ENCODE measurements at regions not wholly inside any gene's neighbourhood (a gene's known extent, or its start where the extent isn't known, plus 50 kb on each side); places are given as distances from the start of the nearest gene placed in this dataset.
"Not testable (repeated sequence)": the region's sequence is repeated elsewhere in the genome, so short reads cannot be mapped to it uniquely, and the experiment has no call there.

DNA sequence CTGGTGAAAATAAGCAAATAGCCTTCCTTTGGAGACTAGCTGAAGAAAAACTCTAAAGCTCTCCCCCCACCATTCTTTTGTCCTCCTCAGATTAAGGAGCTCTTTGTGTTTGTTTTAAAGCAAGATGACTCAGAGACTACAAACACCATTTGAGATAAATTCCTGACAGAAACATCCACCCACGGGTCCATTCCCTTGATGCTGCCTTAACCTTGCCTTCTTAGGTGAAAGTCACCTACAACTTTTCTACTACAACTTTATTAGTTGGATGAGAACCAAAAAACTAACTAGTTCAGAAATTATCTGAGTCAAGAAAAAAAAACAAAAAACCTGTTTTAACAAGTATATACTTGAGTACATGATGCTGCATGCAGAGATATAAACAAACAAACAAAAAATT lies 831.1 kb downstream of the NR2F1-AS1 start:
- no peaks in the 10 kb centered on the region for H3K4me1 Mint-ChIP-seq
- H3K4me3 Mint-ChIP-seq, result no peak overlapping the region
- H3K27ac Mint-ChIP-seq, result no peak overlapping the region
- no peak for ATAC-seq
- H3K27me3 Mint-ChIP-seq, result no peaks in the 10 kb centered on the region
- no peaks in the 10 kb centered on the region for H3K9me3 Mint-ChIP-seq
- no peaks in the 10 kb centered on the region for H3K36me3 Mint-ChIP-seq

DNA sequence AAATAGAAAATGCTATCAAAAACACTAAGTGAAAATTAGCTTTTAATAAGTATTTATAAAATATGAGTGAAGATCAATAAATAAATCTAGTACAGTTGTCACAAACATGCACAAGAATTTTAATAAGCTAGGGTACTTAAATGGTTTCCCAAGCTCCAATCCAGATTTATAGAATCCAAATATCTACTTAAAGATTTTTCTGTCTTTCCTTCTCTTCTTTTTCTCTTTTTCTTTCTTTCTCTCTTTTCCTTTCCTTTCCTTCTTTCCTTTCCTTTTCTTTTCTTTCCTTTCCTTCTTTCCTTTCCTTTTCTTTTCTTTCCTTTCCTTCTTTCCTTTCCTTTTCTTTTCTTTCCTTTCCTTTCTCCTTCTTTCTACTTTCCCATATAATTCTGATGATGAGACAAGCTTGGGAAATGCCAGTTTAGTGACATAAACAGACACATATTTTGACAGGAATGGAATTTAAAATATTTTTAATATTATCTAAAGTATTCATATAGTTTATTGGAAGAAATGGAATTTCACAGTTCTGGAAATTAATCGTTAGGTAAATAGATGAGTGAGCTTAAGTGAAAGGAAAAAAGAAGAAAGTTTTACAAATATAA lies 832.8 kb downstream of the NR2F1-AS1 start:
- H3K9me3 Mint-ChIP-seq, result no peaks in the 10 kb centered on the region
- no peaks in the 10 kb centered on the region for H3K27me3 Mint-ChIP-seq
- no peaks in the 10 kb centered on the region for H3K36me3 Mint-ChIP-seq

DNA sequence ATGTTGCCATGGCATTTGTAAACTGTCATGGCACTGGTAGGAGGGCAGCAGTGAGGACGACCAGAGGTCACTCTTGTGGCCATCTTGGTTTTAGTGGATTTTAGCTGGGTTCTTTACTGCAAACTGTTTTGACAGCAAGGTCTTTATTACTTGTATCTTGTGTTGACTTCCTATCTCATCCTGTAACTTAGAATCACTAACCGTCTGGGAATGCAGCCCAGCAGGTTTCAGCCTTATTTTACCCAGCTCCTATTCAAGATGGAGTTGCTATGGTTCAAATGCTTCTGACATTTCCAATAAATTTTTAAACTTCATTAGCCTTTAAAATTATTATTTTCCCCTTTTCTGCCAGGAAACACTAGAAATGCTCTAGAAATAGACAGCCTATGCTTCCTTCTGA lies 839.1 kb downstream of the NR2F1-AS1 start:
- Mint-ChIP-seq H3K27me3 (no peaks in the 10 kb centered on the region), H3K27ac (no peak overlapping the region), H3K4me3 (no peak overlapping the region), H3K4me1 (no peaks in the 10 kb centered on the region), H3K9me3 (peaks cover 1% of the 10 kb centered on the region), H3K36me3 (no peaks in the 10 kb centered on the region)
- ATAC-seq, result no peak

More for the DNA sequence above, 832.8 kb downstream of the NR2F1-AS1 start:
- Mint-ChIP-seq H3K4me1 (no peaks in the 10 kb centered on the region), H3K27ac (no peak overlapping the region), H3K4me3 (no peak overlapping the region)
- ATAC-seq, result no peak

DNA sequence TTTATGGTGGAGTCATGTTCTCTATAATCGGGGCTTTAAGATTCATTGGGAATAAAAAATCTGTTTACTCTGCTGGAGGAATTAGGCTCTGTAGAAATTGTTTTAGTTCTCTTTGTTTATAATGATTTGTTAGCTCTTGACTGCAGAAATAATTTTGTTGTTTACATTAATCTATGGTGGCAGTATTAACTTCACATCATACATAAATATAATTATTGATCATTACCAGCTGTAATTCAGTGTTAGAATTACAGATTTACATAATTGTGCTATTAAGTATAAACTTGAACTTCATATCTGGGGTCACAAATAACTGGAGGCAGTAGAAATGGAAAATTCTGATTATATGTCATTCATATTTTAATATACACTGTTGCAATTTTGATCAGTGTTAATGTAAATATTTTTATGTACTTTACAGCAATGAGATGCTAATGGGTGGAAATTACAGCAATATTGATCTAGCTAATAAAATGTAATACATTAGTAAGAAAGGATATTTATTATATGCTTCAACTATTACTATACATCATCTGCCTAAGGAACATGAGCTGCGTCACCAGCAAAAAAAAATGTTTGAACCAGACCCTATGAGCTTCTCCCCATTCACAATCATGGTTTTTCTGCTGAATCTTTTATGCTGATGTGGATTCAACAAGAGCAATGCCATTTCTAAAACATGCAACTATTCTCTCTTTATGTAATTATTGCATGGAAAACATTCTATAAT lies 846.6 kb downstream of the NR2F1-AS1 start:
- no peak for ATAC-seq
- Mint-ChIP-seq H3K4me1 (no peaks in the 10 kb centered on the region), H3K36me3 (no peaks in the 10 kb centered on the region)

DNA sequence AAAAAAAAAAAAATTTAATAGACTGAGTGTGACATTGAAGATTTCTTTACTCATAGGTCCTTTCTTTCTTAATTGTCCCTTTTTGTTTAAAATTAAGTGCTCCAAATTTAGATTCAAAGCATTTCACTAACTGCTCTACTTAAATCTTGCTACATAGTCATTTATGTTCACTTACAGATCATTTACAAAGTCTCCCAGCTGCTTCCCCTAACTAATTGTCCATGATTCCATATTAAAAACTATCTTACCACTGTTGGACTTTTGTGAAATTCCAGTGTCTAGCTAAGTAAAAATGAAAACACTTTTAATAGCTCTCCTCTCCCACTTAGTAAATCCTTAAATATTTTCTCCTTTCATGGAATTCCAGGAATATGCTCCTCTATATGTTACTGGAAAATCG lies 850.5 kb downstream of the NR2F1-AS1 start:
- no peak for ATAC-seq
- no peaks in the 10 kb centered on the region for H3K36me3 Mint-ChIP-seq
- no peaks in the 10 kb centered on the region for H3K4me1 Mint-ChIP-seq
- peaks cover 2% of the 10 kb centered on the region for H3K9me3 Mint-ChIP-seq
- H3K27ac Mint-ChIP-seq, result no peak overlapping the region
- H3K27me3 Mint-ChIP-seq, result no peaks in the 10 kb centered on the region
- H3K4me3 Mint-ChIP-seq, result no peak overlapping the region

More for the DNA sequence above, 846.6 kb downstream of the NR2F1-AS1 start:
- Mint-ChIP-seq H3K27me3 (no peaks in the 10 kb centered on the region), H3K27ac (no peak overlapping the region), H3K4me3 (no peak overlapping the region), H3K9me3 (peaks cover 9% of the 10 kb centered on the region)

DNA sequence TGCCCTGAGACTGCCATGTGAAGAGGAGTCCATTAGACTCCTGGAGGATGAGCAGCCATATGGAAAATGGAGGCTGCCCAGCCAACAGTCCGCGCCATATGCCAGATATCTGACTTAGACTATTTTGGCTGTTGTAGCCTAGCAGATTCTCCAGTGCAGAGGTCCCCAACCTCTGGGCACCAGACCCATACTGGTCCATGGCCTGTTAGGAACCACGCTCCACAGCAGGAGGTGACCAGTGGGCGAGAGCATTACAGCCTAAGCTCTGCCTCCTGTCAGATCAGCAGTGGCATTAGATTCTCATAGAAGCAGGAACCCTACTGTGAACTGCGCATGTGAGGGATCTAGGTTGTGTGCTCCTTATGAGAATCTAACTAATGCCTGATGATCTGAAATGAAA lies 851.9 kb downstream of the NR2F1-AS1 start:
- Mint-ChIP-seq H3K27me3 (no peaks in the 10 kb centered on the region), H3K4me1 (no peaks in the 10 kb centered on the region), H3K4me3 (no peak overlapping the region), H3K36me3 (no peaks in the 10 kb centered on the region), H3K9me3 (peaks cover 4% of the 10 kb centered on the region), H3K27ac (no peak overlapping the region)
- ATAC-seq, result no peak

DNA sequence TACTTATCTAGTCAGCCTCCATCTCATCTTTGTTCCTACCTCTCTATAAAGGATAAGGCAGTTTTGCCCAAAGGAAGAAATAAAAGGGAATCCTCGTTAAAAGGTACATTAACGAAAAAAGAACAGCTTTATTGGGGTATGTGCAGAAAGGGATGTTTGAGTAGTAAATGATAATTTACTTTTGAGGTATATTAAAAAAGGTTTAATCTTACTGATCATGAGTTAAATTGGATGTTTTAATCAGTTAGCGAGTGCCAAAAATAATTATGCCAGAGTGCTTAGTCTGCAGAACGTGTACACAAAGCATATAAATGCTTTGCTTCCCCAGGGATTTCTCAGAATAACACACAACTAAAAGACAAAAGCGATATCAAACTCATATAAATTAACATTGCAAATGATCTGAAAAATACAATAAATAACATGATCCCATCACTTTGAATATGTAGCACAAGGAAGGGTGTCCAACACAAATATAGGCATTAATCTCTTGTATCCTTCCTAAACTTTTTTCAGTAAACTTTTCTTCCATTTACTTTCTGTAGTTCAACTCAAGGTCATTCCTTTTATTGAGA lies 865.0 kb downstream of the NR2F1-AS1 start:
- H3K27me3 Mint-ChIP-seq, result no peaks in the 10 kb centered on the region
- H3K4me1 Mint-ChIP-seq, result no peaks in the 10 kb centered on the region
- ATAC-seq, result no peak
- no peak overlapping the region for H3K4me3 Mint-ChIP-seq
- H3K9me3 Mint-ChIP-seq, result no peaks in the 10 kb centered on the region
- H3K36me3 Mint-ChIP-seq, result no peaks in the 10 kb centered on the region
- no peak overlapping the region for H3K27ac Mint-ChIP-seq

DNA sequence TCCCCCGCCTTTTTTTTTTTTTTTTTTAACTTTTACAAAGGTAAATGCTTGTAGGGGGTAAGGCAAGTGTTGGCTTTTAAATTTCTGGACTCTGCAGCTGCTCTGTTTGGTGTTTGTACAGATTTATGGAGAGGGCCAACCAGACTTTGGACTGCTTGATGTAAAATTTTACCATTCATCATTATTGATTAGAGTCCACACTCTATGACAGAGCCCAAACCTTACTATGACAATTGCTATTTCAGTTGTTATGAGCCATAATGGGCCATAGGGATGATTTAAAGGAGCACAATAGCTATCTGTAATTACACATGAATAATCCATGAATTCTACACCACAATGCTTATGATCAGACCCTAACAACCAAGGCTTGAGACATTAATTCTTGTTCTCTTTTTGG lies 867.2 kb downstream of the NR2F1-AS1 start:
- no peaks in the 10 kb centered on the region for H3K4me1 Mint-ChIP-seq
- no peak overlapping the region for H3K27ac Mint-ChIP-seq
- H3K9me3 Mint-ChIP-seq, result peaks cover under 1% of the 10 kb centered on the region
- H3K36me3 Mint-ChIP-seq, result no peaks in the 10 kb centered on the region
- H3K27me3 Mint-ChIP-seq, result no peaks in the 10 kb centered on the region
- ATAC-seq, result no peak
- H3K4me3 Mint-ChIP-seq, result no peak overlapping the region

DNA sequence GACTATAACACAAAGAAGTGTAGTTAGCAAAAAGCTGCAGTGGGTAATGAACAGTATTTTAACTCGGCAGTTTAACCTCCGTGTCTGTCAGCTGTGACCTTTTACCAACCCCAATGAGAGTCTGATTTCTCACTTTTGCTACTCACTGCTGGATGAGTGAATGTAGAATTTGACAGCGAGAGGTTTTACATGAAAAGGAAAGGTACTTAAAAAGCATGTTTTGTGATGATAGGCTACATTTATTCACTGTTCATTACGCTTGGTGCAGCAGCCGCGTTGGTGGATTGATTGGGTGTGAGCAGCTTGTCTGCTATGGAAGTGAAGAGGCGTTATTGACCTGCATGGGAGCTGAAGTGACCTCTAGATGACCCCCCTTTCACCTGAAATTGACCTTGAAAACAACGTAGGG lies 867.7 kb downstream of the NR2F1-AS1 start:
- no peaks in the 10 kb centered on the region for H3K36me3 Mint-ChIP-seq
- no peak overlapping the region for H3K27ac Mint-ChIP-seq
- H3K4me3 Mint-ChIP-seq, result no peak overlapping the region
- no peaks in the 10 kb centered on the region for H3K4me1 Mint-ChIP-seq
- H3K9me3 Mint-ChIP-seq, result peaks cover 5% of the 10 kb centered on the region
- no peak for ATAC-seq
- H3K27me3 Mint-ChIP-seq, result no peaks in the 10 kb centered on the region

DNA sequence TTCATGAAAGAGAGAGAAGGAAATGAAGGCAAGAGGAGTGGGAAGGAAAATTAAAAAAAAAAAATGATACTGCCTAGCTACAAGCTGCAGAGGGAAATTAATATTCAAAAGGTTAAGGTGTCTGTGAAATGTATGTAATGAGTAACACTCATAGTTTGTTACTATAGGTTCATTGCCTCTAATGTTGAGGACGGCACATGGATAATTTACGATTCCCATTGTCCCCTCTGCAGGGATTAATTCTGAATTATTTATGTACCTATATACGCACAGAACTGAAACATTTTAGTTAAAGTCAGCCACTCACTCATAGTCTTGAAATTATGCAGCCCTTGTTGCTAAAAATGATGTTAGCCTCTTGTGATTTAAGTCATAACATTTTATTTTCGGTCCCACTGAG lies 869.1 kb downstream of the NR2F1-AS1 start:
- no peak for ATAC-seq
- Mint-ChIP-seq H3K4me1 (no peaks in the 10 kb centered on the region), H3K27me3 (no peaks in the 10 kb centered on the region)

DNA sequence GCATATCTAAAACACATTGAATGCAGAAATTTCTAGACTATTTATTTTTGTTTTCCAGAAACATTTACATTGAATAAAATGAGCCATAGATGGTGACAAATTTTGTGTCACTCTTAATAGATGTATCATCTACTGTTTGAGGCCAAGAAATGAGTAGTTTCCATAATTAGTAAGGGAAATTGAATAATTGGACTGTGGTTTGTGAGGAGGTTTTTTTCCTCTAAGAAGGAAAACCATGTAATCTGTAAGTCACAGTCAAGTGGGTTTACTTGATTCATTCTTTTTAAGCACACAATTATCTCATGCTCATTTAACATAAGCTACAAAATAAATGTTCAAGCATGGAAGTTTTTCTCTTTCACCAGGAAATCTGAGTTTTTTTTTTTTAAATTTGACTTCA lies 876.4 kb downstream of the NR2F1-AS1 start:
- ATAC-seq, result no peak
- no peaks in the 10 kb centered on the region for H3K36me3 Mint-ChIP-seq
- no peak overlapping the region for H3K27ac Mint-ChIP-seq
- peaks cover 5% of the 10 kb centered on the region for H3K9me3 Mint-ChIP-seq
- H3K4me3 Mint-ChIP-seq, result no peak overlapping the region
- H3K27me3 Mint-ChIP-seq, result no peaks in the 10 kb centered on the region
- no peaks in the 10 kb centered on the region for H3K4me1 Mint-ChIP-seq

More for the DNA sequence above, 869.1 kb downstream of the NR2F1-AS1 start:
- no peak overlapping the region for H3K27ac Mint-ChIP-seq
- peaks cover 5% of the 10 kb centered on the region for H3K9me3 Mint-ChIP-seq
- no peaks in the 10 kb centered on the region for H3K36me3 Mint-ChIP-seq
- no peak overlapping the region for H3K4me3 Mint-ChIP-seq

DNA sequence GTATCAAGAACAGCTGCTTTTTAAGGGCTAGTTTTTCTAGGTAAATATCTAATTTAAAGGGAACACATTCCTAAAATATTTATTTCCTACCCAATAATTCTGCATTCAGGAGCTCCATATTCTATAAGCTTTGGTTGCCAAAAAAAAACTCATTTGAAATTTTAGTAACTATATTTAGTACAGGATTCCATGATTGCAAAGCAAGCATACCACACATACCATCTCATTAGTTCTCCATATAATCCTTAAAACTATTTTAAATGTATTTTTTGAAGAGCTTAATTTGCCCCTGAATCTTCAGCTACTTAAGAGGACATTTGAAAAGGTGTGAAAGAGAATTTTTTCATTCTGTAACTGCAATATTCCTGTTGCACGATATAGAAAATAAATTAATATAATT lies 877.0 kb downstream of the NR2F1-AS1 start:
- H3K36me3 Mint-ChIP-seq, result no peaks in the 10 kb centered on the region
- ATAC-seq, result no peak
- H3K4me3 Mint-ChIP-seq, result no peak overlapping the region
- no peak overlapping the region for H3K27ac Mint-ChIP-seq
- no peaks in the 10 kb centered on the region for H3K4me1 Mint-ChIP-seq
- no peaks in the 10 kb centered on the region for H3K27me3 Mint-ChIP-seq
- peaks cover 5% of the 10 kb centered on the region for H3K9me3 Mint-ChIP-seq

DNA sequence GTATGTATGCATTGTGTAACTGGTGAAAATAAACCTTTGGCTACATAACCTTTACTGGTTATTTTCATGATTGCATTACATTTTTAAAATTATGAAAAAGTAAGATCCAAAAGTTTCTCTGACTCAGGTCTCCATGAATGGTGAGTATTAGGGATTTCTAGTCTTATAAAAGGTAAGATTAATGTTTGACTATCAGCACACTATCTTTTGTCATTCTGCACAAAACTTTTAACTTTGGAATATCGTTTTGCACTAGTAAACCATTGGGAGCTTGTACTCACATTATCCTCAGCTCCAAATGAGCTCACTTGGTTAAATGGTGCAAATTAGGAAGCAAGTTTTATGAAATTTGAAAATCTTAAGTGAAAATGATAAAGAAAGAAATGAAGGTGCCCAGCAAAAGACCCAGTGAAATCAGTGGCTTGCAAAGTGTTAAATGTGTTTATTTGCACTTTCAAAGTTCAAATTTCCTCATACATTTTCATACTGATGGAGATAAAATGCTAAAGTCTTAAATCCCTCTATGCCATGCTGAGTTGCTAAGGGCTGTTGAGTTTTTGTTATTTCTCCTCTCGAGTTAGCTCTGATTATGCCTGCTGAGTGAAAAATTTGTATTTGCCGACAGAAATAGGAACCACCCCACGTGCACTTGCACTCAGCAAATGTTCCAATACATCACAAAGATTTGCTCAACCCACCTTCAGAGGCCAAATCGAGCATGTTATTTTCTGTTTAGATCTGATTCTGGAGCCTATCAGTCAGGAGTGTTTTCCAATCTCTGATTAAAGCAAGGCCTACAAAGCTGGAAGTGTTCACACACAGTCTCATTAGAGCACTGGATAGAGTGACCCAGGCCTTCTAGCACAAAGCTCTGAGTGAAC lies 885.7 kb downstream of the NR2F1-AS1 start:
- H3K27me3 Mint-ChIP-seq, result no peaks in the 10 kb centered on the region
- no peak for ATAC-seq
- no peaks in the 10 kb centered on the region for H3K36me3 Mint-ChIP-seq
- no peaks in the 10 kb centered on the region for H3K4me1 Mint-ChIP-seq
- no peak overlapping the region for H3K27ac Mint-ChIP-seq
- no peaks in the 10 kb centered on the region for H3K9me3 Mint-ChIP-seq
- H3K4me3 Mint-ChIP-seq, result no peak overlapping the region

DNA sequence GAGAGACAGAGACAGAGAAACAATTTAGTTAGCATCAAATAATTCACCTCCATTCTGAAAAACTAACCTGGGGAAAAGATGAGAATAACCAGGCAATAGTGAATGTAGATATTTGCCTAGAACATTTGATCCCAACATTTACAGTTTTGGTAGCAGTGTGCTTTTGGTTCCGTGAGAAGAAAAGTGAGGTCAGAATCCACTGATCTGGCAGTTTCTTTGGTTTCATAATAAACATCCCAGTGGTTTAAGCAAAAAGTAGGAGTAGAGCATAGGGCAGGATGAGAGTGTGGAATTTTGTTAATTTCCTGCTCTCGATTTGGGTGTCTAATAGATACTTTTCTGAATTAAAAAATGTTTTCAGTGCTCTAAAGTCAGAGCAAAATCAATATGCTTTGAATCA lies 887.0 kb downstream of the NR2F1-AS1 start:
- H3K9me3 Mint-ChIP-seq, result no peaks in the 10 kb centered on the region
- no peaks in the 10 kb centered on the region for H3K27me3 Mint-ChIP-seq
- H3K4me1 Mint-ChIP-seq, result no peaks in the 10 kb centered on the region
- no peak overlapping the region for H3K4me3 Mint-ChIP-seq
- no peaks in the 10 kb centered on the region for H3K36me3 Mint-ChIP-seq
- no peak for ATAC-seq
- no peak overlapping the region for H3K27ac Mint-ChIP-seq

DNA sequence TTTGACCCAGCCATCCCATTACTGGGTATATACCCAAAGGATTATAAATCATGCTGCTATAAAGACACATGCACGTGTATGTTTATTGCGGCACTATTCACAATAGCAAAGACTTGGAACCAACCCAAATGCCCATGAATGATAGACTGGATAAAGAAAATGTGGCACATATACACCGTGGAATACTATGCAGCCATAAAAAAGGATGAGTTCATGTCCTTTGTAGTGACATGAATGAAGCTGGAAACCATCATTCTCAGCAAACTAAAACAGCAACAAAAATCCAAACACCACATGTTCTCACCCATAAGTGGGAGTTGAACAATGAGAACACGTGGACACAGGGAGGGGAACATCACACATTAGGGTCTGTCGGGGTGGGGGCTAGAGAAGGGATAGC lies 889.1 kb downstream of the NR2F1-AS1 start:
- H3K36me3 Mint-ChIP-seq, ATAC-seq, H3K27me3 Mint-ChIP-seq, H3K4me1 Mint-ChIP-seq, H3K27ac Mint-ChIP-seq, H3K4me3 Mint-ChIP-seq, H3K9me3 Mint-ChIP-seq: not testable (repeated sequence)

Measured in stimulated activated memory B cell treated with anti-CD40 and anti-IgM and Interleukin-4, amounts not matched to agents 10 μg/mL and 1 μg/mL and 100 μg/mL, for 72 hours (primary cell).